Muscle layer of colon (tissue), 2 donors: ENCODE measurements at regions not wholly inside any gene's neighbourhood (a gene's known extent, or its start where the extent isn't known, plus 50 kb on each side); places are given as distances from the start of the nearest gene placed in this dataset.

Source experiments
- H3K27ac ChIP-seq: one replicate; pipeline ENCODE4 v1.7.0; 2013; ENCODE audit warnings: low read depth, mild to moderate bottlenecking, low read length, moderate library complexity
- H3K27me3 ChIP-seq, 2 donors: one replicate each; pipeline ENCODE4 v1.7.0; 2013; ENCODE audit warnings: low read length in 2 of 2, mild to moderate bottlenecking in 2 of 2; ENCODE audit not compliant: insufficient read depth in 2 of 2, control insufficient read depth in 1 of 2
- H3K36me3 ChIP-seq: one replicate; pipeline ENCODE4 v1.7.0; 2013; ENCODE audit warnings: mild to moderate bottlenecking, low read length; ENCODE audit not compliant: insufficient read depth
- H3K4me1 ChIP-seq: one replicate; pipeline ENCODE4 v1.7.0; 2013; ENCODE audit warnings: mild to moderate bottlenecking, low read length; ENCODE audit not compliant: insufficient read depth
- H3K4me3 ChIP-seq, 2 donors: one replicate each; pipeline ENCODE4 v1.7.0; 2013; ENCODE audit warnings: low read length in 2 of 2, low read depth in 1 of 2, mild to moderate bottlenecking in 1 of 2, moderate library complexity in 1 of 2
- H3K9ac ChIP-seq: one replicate; pipeline ENCODE4 v1.7.0; 2013; ENCODE audit warnings: low read length
- H3K9me3 ChIP-seq: one replicate; pipeline ENCODE4 v1.7.0; 2013; ENCODE audit warnings: mild to moderate bottlenecking, low read length
- donor health status: abdominal sarcoma.
- donor health status: Adenocarcinoma of cecum.

DNA sequence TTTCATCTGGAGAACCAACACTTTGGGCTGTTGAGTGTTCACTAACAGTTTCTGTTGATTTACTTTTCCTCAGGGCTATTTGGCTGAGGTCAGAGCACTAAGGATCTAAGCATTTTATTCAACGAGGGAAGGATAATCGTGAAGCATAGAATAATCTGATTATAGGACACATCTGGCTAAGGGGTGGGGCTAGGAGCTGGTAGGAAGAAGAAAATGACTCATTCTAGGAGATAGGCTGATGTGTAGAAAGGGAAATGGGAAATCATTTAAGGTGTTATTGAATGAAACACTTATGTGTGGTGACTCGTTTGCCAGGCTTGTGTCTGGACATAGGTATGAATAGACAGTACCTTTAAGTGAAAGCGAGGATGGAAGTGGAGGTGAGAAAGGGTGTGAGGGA lies 167.2 kb downstream of the ETNK1 start:
- H3K9me3 ChIP-seq: no peaks in the 10 kb centered on the region
- H3K27me3 ChIP-seq: no peaks in the 10 kb centered on the region
- H3K36me3 ChIP-seq: no peaks in the 10 kb centered on the region
- no peak overlapping the region for H3K4me3 ChIP-seq
- H3K27ac ChIP-seq: no peak overlapping the region
- H3K9ac ChIP-seq: no peak overlapping the region
- H3K4me1 ChIP-seq: no peaks in the 10 kb centered on the region

DNA sequence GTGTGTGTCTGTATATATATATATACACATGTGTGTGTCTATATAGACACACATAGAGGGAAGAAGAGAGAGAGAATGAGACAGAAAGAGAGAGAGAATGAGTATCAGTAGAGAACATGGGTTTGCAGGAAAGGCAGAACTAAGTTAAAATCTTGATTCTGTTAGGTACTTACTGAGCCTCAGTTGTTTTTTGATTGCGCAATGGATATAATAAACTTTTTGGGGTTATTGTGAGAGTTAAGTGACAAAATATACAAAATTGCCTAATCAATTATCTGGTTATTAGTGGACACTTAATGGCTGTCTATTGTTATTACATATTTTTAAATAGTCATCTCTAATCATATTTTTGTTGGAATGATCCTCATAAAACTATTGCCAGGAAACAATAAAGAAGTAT lies 169.0 kb downstream of the ETNK1 start:
- Histone ChIP-seq H3K36me3 (no peaks in the 10 kb centered on the region), H3K27ac (no peak overlapping the region), H3K9me3 (no peaks in the 10 kb centered on the region)

DNA sequence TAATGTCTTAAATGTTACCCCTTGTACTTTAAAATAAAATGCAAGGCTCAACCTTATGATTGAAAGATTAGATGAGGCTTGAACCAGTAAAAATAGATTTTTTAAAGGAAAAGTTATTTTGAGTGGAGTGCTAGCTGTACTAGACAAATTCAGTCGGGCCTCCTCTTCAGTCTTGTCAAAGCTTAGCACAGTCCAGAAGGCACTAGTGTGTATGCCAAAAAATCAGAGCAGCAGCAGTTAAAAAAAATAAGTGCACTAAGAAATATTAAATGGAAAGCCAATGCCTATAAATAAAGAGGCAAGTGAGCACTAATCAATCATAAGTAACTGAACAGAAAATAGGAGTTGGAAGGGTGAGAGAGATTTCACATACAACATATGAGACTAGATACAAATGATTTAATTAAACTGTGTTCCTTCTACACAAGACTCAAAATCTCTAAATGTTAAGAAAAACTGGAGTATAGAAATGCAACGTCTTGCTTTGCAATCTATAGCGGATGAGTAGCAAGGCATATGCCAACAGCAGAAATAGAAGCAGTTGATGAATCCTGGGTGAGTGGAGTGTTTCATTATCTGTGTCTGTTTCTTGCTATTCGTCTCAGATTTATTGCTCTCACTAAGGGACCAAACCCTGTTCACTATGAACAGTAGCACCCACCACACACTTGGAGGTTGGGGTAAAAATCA lies 172.1 kb downstream of the ETNK1 start:
- Histone ChIP-seq H3K9ac (no peak overlapping the region), H3K9me3 (no peaks in the 10 kb centered on the region), H3K4me3 (no peak overlapping the region)

More for the DNA sequence above, 169.0 kb downstream of the ETNK1 start:
- H3K9ac ChIP-seq: no peak overlapping the region
- H3K4me1 ChIP-seq: no peaks in the 10 kb centered on the region
- H3K27me3 ChIP-seq: no peaks in the 10 kb centered on the region
- no peak overlapping the region for H3K4me3 ChIP-seq

DNA sequence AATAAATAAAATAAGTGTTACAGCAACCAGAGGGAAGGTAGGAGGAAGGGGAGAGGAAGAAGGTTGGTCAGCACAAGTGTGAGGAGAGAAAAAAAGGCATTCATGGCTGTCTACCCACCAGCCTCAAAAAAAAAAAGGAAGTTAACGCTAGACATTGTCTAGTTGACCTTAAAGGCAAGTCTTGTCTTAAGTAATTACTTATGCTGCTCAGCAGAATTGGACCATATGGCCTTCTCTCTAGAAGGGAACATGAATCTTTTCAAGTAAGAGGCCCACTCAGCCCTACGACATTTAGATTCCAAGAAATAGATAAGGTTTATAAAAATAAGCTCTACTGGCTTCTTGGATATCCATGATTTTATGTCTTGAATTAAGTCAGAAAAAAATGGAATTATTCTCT lies 172.7 kb downstream of the ETNK1 start:
- H3K4me1 ChIP-seq: no peaks in the 10 kb centered on the region
- H3K4me3 ChIP-seq: no peak overlapping the region
- no peak overlapping the region for H3K27ac ChIP-seq
- H3K9ac ChIP-seq: no peak overlapping the region
- no peaks in the 10 kb centered on the region for H3K9me3 ChIP-seq
- H3K36me3 ChIP-seq: no peaks in the 10 kb centered on the region
- H3K27me3 ChIP-seq: no peaks in the 10 kb centered on the region

More for the DNA sequence above, 172.1 kb downstream of the ETNK1 start:
- H3K27ac ChIP-seq: no peak overlapping the region
- no peaks in the 10 kb centered on the region for H3K36me3 ChIP-seq
- no peaks in the 10 kb centered on the region for H3K4me1 ChIP-seq
- no peaks in the 10 kb centered on the region for H3K27me3 ChIP-seq

DNA sequence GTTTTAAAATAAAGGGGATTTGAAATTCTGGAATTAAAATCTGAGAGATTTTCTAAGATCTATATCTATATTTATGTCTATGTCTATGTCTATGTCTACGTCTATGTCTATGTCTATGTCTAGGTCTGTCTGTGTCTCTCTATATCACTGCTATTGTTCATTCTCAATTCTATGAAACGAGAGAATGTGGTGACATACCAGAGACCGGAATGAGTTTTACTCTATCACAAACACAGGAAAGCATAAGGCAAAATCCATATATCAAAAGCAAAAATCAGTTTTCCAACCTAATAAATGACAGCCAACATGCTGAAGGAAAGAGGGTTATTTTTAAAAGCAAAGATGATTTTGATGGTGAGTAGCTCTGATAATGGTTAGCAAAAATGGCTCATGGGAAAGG lies 173.1 kb downstream of the ETNK1 start:
- Histone ChIP-seq H3K27me3 (no peaks in the 10 kb centered on the region), H3K36me3 (no peaks in the 10 kb centered on the region)

DNA sequence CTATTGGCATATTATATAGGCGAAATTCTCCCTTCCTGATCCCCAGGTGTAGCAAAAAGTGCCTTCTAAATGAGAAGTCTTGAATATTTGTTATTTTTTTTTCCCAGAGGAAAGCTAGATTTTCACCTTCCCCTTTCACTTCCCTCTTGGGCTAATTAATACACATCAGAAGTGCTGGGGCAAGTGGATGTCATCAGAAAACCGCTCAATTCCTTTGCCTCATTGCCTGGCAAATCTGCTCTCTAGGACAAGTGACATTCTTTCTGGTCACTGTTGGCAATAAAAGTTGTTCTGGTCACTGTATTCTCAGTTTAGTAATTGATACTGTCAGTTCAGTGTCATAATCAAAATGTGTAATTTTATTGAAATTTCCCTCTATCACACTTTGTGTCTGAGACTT lies 174.5 kb downstream of the ETNK1 start:
- Histone ChIP-seq H3K36me3 (no peaks in the 10 kb centered on the region), H3K4me1 (no peaks in the 10 kb centered on the region), H3K9ac (no peak overlapping the region), H3K4me3 (no peak overlapping the region), H3K27me3 (no peaks in the 10 kb centered on the region), H3K9me3 (no peaks in the 10 kb centered on the region), H3K27ac (no peak overlapping the region)

More for the DNA sequence above, 173.1 kb downstream of the ETNK1 start:
- Histone ChIP-seq H3K27ac (no peak overlapping the region), H3K4me3 (no peak overlapping the region), H3K4me1 (no peaks in the 10 kb centered on the region), H3K9ac (no peak overlapping the region), H3K9me3 (no peaks in the 10 kb centered on the region)

DNA sequence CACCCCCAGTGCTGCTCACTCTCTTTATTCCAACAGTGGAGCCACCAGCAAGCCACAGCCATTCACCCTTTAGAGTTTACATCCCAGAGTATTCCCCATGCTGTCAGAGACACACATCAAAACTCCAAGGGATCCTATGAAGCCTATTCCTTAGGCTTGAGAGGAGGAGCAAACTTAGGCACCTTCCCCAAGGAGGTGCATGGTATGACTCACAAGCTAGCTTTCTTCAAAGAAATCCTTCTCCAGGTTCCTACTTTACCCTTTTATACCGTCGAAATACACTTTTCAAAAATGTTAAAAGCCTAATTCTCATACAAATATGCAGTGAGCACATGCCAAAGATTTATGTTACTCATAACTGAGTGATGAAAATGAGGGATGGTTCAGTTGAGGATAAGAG lies 175.4 kb downstream of the ETNK1 start:
- H3K4me1 ChIP-seq: no peaks in the 10 kb centered on the region
- H3K4me3 ChIP-seq: no peak overlapping the region
- H3K27me3 ChIP-seq: no peaks in the 10 kb centered on the region
- H3K27ac ChIP-seq: no peak overlapping the region
- H3K9ac ChIP-seq: no peak overlapping the region
- no peaks in the 10 kb centered on the region for H3K36me3 ChIP-seq
- no peaks in the 10 kb centered on the region for H3K9me3 ChIP-seq

DNA sequence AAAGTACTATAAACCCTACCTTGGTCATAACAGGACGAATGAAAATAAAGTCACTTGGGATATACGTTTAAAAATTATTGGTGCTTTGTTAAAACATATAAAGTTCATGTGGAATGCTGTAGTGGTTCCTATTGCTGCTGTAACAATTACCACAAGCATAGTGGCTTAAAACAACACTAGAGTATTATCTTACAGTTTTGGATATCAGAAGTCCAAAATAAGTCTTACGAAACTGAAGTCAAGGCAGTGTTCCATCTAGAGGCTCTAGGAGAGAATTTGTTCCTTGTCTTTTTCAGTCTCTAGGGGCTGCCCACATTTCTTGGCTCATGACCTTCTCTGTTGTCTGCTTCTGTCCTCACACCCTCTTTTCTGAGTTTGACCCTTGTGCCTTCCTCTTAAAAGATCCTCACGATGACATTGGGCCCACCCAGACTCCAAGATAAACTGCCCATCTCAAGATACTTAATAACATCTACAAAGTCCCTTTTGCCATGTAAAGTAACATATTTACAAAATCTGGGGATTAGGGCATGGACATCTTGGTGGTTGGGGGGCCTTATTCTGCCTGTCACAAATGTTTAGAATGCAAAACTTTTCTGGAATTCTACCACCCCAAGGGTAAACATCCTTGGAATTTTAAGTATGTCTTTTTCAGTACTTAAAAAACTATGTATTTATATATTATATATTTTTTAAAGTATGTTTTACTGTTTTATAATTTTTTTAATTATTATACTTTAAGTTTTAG lies 178.1 kb downstream of the ETNK1 start:
- Histone ChIP-seq H3K9me3 (no peaks in the 10 kb centered on the region), H3K27me3 (no peaks in the 10 kb centered on the region), H3K9ac (no peak overlapping the region), H3K4me1 (no peaks in the 10 kb centered on the region), H3K4me3 (no peak overlapping the region), H3K27ac (no peak overlapping the region), H3K36me3 (no peaks in the 10 kb centered on the region)

DNA sequence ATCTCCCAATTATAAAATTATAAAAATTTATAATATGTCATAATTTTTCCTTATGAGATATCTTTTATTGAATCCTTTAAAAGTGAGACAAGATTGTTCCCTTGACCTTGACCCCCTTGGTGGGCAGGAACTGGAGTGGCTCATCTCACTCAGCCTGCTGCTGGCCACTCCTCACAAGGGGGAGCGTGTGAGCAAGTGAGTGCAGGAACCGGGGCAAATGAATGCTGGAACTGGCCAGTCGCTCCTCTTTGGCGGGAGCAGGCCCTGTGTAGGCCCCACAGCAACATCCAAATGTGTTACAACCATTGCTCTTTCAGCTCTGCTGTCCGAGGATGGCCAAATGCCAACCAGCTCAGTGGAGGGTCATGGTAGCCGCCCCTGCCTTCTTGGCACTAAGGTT lies 178.8 kb downstream of the ETNK1 start:
- Histone ChIP-seq H3K4me1 (no peaks in the 10 kb centered on the region), H3K27me3 (no peaks in the 10 kb centered on the region), H3K9me3 (no peaks in the 10 kb centered on the region), H3K9ac (no peak overlapping the region), H3K36me3 (no peaks in the 10 kb centered on the region), H3K4me3 (no peak overlapping the region), H3K27ac (no peak overlapping the region)

DNA sequence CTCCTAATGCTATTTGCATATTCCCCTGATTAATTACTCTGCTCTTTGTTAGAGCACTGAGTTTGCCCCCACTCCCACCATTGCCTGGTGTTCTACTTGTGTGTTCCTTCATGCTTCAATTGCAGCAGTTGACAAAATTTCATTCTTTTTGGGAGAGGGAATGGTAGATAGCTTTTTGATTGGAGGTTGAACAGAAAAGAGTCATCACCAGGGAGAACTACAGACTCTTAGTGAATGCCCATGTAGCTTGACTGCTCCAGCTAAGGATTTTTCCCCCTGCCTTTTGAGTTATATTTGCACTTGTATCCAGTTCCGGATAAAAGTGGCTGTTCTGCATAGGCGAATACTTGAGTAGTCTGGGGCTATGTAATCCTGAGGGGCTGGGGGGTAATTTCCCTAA lies 183.9 kb downstream of the ETNK1 start:
- H3K4me1 ChIP-seq: no peaks in the 10 kb centered on the region
- H3K27me3 ChIP-seq: no peaks in the 10 kb centered on the region
- H3K27ac ChIP-seq: no peak overlapping the region
- H3K9me3 ChIP-seq: no peaks in the 10 kb centered on the region
- H3K9ac ChIP-seq: no peak overlapping the region
- no peaks in the 10 kb centered on the region for H3K36me3 ChIP-seq
- H3K4me3 ChIP-seq: no peak overlapping the region

DNA sequence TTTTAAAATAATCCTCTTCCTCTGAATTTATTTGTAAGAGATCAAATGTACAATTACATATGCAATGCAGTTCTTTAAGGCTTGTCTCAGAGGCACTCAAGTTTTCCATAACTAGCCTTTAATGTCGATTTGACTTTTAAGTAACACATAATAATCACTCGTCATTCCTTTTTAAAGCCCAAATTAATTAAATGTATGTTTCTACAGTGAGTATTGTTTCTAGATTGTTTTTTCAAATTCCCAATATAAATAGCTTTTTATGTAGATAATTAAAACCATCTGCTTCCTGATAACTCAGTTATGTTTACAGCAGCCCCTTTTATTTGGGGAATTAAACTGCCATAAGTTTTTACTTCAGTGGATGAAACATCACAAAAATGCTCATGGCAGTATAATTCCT lies 185.1 kb downstream of the ETNK1 start:
- no peaks in the 10 kb centered on the region for H3K36me3 ChIP-seq
- H3K27ac ChIP-seq: no peak overlapping the region
- no peak overlapping the region for H3K9ac ChIP-seq
- no peak overlapping the region for H3K4me3 ChIP-seq
- H3K9me3 ChIP-seq: no peaks in the 10 kb centered on the region
- H3K27me3 ChIP-seq: no peaks in the 10 kb centered on the region
- H3K4me1 ChIP-seq: no peaks in the 10 kb centered on the region

DNA sequence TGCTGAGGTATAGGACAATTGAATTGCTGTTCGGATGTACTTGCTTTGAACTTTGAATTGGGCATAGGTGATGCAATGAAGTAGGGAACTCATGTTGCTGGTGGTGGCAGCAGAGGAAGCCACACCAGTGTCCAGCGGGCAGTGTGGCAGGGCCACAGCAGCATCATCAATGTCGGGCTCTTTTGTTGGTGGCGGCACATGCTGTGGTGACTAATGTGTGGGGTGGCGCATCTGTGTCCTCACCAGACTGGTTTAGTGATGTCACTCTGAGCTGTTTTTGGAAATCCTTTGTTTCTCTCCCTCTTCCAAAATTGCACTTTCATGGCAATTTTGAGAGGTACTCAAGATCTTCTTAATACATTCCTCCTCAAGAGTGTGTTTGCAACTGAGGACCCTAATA lies 187.6 kb downstream of the ETNK1 start:
- H3K9ac ChIP-seq: no peak overlapping the region
- no peaks in the 10 kb centered on the region for H3K36me3 ChIP-seq
- H3K4me3 ChIP-seq: no peak overlapping the region
- H3K27me3 ChIP-seq: no peaks in the 10 kb centered on the region
- H3K4me1 ChIP-seq: no peaks in the 10 kb centered on the region
- H3K9me3 ChIP-seq: no peaks in the 10 kb centered on the region
- no peak overlapping the region for H3K27ac ChIP-seq
